AG04450 (cell line): ENCODE measurements at regions not wholly inside any gene's neighbourhood (a gene's known extent, or its start where the extent isn't known, plus 50 kb on each side); places are given as distances from the start of the nearest gene placed in this dataset.

ENCODE experiments used
- CTCF ChIA-PET: fragments of 300-600, 350-600 bp; formaldehyde crosslinking; extraction: SDS; loops from one replicate; lab custom pipeline; 2022; ENCODE audit warnings: antibody characterized with exemption, inconsistent platforms; lab: Charles Lee
- POLR2A ChIA-PET: fragments of 350-600 bp; formaldehyde crosslinking; extraction: SDS; loops from one replicate; lab custom pipeline; 2021; ENCODE audit warnings: antibody characterized with exemption, inconsistent platforms; lab: Yijun Ruan, JAX
- DNase-seq: peaks from one replicate; pipeline ENCODE4 v3.0.0-alpha.2; 2011; ENCODE audit warnings: low read depth, low spot score
- H3K27ac ChIP-seq: one replicate; pipeline ENCODE4 v1.5.1; 2012; ENCODE audit warnings: low read depth, low read length, control low read depth
- H3K27me3 ChIP-seq: one replicate; pipeline ENCODE4 v1.6.0; 2012; ENCODE audit warnings: low read length; ENCODE audit not compliant: control insufficient read depth, insufficient read depth
- H3K4me3 ChIP-seq: 2 replicates; pipeline ENCODE4 v1.5.1; 2011; ENCODE audit warnings: mild to moderate bottlenecking, low read depth, low read length, control low read depth
- H3K9me3 ChIP-seq: 2 replicates; pipeline ENCODE4 v1.5.1; 2012; ENCODE audit warnings: low read length; ENCODE audit not compliant: control insufficient read depth, insufficient read depth
- TF ChIP-seq, protein P1 (sequence below): IDR thresholded peaks from 2 replicates; pipeline ENCODE4 v1.5.1; 2011; ENCODE audit warnings: low read depth, low read length, control low read depth, inconsistent platforms

DNA sequence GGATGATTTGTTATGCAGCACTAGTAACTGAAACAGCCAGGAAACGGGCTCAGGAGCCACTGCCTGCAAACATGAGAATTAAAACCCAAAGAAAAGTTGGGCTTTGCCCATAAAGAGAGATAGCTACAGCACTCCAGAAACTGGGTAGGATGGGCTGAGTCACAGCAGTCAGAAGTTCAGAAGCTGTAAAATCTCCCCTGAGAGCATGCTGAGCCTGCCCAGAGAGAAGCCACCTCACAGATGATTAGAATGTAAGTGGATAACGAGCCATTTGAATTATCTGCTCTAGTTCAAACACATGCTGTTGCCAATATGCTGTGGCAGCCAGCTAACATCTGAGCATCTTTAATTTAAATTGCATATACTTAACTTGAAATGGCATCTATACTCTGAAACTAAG is 388.1 kb upstream of the ACVR2A start:
- no peak for DNase-seq
- ChIA-PET POLR2A (no interaction called here), CTCF (no interaction called here)

DNA sequence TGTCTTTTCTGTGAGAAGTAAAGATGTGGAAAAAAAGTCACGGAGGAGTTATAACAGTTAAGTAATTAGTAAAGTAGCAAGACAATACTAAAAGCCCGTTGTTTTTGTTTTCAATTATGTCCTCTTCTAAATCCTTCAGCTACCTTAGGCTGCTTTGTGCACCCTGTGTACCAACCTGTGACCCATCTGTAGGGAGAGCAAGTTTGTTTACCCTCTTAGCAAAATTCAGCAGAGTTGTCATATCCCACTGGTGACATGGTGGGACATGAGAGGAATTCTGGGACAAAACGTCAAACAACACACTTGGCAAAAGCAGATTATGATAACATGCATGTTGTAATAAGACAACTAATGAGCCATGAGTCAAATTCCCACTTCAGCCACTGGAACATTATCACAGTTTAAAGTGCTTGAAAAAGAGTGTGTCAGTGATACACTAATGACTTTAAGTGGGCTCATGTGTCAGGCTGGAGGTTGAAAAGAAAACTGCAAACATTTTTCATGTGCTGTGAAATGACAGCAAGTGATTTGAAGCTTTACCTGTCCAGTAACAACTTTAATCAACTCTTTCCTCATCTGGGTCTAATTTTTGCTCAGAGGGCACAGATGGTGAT is 392.8 kb upstream of the ACVR2A start:
- H3K27ac ChIP-seq: no peak overlapping the region
- H3K27me3 ChIP-seq: no peaks in the 10 kb centered on the region
- no peak for DNase-seq
- TF ChIP-seq, protein P1, sequence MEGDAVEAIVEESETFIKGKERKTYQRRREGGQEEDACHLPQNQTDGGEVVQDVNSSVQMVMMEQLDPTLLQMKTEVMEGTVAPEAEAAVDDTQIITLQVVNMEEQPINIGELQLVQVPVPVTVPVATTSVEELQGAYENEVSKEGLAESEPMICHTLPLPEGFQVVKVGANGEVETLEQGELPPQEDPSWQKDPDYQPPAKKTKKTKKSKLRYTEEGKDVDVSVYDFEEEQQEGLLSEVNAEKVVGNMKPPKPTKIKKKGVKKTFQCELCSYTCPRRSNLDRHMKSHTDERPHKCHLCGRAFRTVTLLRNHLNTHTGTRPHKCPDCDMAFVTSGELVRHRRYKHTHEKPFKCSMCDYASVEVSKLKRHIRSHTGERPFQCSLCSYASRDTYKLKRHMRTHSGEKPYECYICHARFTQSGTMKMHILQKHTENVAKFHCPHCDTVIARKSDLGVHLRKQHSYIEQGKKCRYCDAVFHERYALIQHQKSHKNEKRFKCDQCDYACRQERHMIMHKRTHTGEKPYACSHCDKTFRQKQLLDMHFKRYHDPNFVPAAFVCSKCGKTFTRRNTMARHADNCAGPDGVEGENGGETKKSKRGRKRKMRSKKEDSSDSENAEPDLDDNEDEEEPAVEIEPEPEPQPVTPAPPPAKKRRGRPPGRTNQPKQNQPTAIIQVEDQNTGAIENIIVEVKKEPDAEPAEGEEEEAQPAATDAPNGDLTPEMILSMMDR: no peak
- POLR2A ChIA-PET: no interaction called here
- no peak overlapping the region for H3K4me3 ChIP-seq
- CTCF ChIA-PET: no interaction called here
- H3K9me3 ChIP-seq: no peaks in the 10 kb centered on the region

More for the DNA sequence above, 388.1 kb upstream of the ACVR2A start:
- H3K9me3 ChIP-seq: no peaks in the 10 kb centered on the region
- TF ChIP-seq, protein P1: no peak
- H3K27me3 ChIP-seq: no peaks in the 10 kb centered on the region
- H3K4me3 ChIP-seq: no peak overlapping the region
- H3K27ac ChIP-seq: no peak overlapping the region

DNA sequence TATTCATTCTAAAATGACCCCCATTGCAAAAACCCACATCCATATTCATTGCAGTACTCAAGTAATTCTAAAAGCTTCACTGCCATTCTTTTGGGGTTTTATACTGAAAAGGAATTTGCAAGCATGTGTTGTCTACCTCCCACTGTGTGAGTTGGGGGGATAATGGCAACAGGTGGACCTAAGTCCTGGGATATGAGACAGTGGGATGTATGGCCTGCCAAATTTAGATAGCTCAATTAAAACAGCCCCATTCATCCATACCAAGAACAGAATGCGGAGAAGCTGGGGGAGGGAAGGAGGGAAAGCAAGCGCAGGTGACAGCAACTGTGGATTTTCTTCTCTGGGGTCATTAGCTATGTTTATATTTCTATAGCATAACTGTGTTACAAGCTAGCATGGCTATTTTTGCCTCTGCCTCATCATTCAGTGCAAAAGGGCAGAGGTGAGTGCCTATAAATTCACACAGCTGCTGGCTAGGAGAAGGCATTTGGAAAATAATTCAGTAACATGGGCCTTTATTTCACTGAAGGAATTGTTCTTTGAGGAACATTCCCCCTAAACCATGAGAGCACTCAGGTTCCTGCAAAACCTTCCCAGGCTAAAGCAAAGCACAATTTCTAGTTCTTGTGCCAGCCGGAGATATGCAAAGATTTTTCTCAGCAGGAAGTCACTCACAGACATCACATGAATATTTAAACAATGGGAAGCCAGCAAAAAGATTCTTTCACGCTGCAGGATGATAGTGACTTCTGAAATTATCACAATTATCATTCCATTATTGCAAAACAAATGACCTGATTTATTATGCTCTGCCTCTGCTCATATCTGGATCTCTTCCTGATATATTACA is 393.9 kb upstream of the ACVR2A start:
- Histone ChIP-seq H3K27me3 (no peaks in the 10 kb centered on the region), H3K9me3 (no peaks in the 10 kb centered on the region), H3K27ac (no peak overlapping the region), H3K4me3 (no peak overlapping the region)
- DNase-seq: no peak
- CTCF ChIA-PET: no interaction called here
- TF ChIP-seq, protein P1: no peak
- POLR2A ChIA-PET: no interaction called here

DNA sequence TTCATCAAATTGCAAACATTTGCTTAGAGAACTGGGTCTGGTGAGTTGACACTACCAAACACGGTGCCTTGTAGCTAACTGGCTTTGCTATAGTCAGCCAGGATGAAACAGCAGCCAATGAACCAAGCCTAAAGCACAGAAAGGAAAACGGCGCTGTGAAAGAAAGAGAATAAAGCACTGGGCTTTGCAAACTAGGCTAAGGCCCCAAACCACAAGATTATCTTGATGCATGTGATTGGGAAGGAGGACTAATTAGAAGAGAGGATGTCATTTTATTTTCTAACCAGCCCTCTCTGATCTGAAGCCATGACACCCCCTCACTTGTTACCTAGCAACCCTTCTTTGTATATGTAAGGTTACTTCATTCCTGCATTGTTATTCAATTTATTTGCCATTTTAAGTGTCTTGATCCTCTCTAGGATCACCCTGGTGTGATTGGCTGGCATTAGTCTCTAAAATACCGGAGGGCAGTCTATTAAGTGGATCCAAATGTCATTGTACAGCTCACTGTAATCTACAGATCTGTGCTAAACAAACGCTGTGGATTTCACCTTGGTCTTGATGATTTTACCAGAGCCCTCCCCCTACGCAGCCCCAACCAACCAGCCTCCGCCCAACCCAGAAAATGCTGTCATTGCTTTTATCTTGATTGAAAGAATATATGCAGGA is 395.4 kb upstream of the ACVR2A start:
- H3K9me3 ChIP-seq: no peaks in the 10 kb centered on the region
- CTCF ChIA-PET: no interaction called here
- H3K27ac ChIP-seq: no peak overlapping the region
- no peak for DNase-seq
- POLR2A ChIA-PET: no interaction called here
- no peaks in the 10 kb centered on the region for H3K27me3 ChIP-seq
- no peak overlapping the region for H3K4me3 ChIP-seq
- TF ChIP-seq, protein P1: no peak

DNA sequence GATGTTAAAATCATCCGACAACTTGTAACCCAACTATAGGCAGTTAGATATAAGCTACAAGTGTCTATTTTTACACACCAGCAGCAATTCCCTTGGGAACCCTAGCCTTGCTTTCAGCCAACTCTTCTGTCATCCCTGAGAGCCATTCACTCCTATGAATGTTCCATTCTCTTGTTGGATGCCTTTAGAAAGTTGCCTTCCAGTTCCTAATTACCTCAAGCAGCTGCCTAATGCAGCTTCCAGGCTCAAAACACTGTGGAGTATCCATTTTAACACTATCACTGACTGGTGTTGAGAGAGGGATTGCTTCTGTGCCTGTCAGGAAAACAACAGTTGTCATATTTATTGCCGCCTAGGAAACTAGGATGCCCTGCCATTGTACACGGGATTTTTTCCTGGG is 402.0 kb upstream of the ACVR2A start:
- H3K9me3 ChIP-seq: no peaks in the 10 kb centered on the region
- DNase-seq: no peak
- POLR2A ChIA-PET: no interaction called here

More for the DNA sequence above, 402.0 kb upstream of the ACVR2A start:
- CTCF ChIA-PET: no interaction called here
- no peak overlapping the region for H3K27ac ChIP-seq
- TF ChIP-seq, protein P1: no peak
- H3K4me3 ChIP-seq: no peak overlapping the region
- H3K27me3 ChIP-seq: no peaks in the 10 kb centered on the region
